NCI-H2107 treated with DMSO at 0.1 percent for 48 hours (cell line): ENCODE measurements at regions not wholly inside any gene's neighbourhood (a gene's known extent, or its start where the extent isn't known, plus 50 kb on each side); places are given as distances from the start of the nearest gene placed in this dataset.

Source experiments
- DNase-seq: peaks from one replicate; lab custom pipeline; 2025; ENCODE audit not compliant: unreplicated experiment; lab: John Stamatoyannopoulos, UW

- no peak for DNase-seq
Observed at GRCh38 chr1:193558491-193559028, 372.1 kb upstream of the B3GALT2 start.

GRCh38 chr1:193555662-193556441 lies 369.4 kb upstream of the B3GALT2 start:
- no peak for DNase-seq

GRCh38 chr1:193553564-193553963 lies 367.2 kb upstream of the B3GALT2 start:
- no peak for DNase-seq

GRCh38 chr1:193552274-193552673 lies 365.9 kb upstream of the B3GALT2 start:
- no peak for DNase-seq

- no peak for DNase-seq
Observed at GRCh38 chr1:193549081-193549480, 362.7 kb upstream of the B3GALT2 start.

- no peak for DNase-seq
Observed at GRCh38 chr1:193545171-193545570, 358.8 kb upstream of the B3GALT2 start.

- DNase-seq, result no peak
Observed at GRCh38 chr1:193543259-193543658, 356.8 kb upstream of the B3GALT2 start.

GRCh38 chr1:193542690-193543089 lies 356.3 kb upstream of the B3GALT2 start:
- no peak for DNase-seq

GRCh38 chr1:193540511-193540910 lies 354.1 kb upstream of the B3GALT2 start:
- DNase-seq, result no peak

GRCh38 chr1:193539731-193540459 lies 353.5 kb upstream of the B3GALT2 start:
- DNase-seq, result no peak

GRCh38 chr1:193538680-193539079 lies 352.3 kb upstream of the B3GALT2 start:
- DNase-seq, result no peak

- no peak for DNase-seq
Observed at GRCh38 chr1:193538003-193538354, 351.6 kb upstream of the B3GALT2 start.

GRCh38 chr1:193537266-193538002 lies 351.0 kb upstream of the B3GALT2 start:
- DNase-seq, result no peak

- no peak for DNase-seq
Observed at GRCh38 chr1:193533853-193534252, 347.4 kb upstream of the B3GALT2 start.

GRCh38 chr1:193525917-193526710 lies 339.7 kb upstream of the B3GALT2 start:
- no peak for DNase-seq

GRCh38 chr1:193525411-193525810 lies 339.0 kb upstream of the B3GALT2 start:
- DNase-seq, result no peak

- no peak for DNase-seq
Observed at GRCh38 chr1:193524616-193525015, 338.2 kb upstream of the B3GALT2 start.

GRCh38 chr1:193524021-193524420 lies 337.6 kb upstream of the B3GALT2 start:
- no peak for DNase-seq

GRCh38 chr1:193520472-193520871 lies 334.1 kb upstream of the B3GALT2 start:
- DNase-seq, result no peak

- DNase-seq, result no peak
Observed at GRCh38 chr1:193519922-193520321, 333.5 kb upstream of the B3GALT2 start.
